ENCODE measurements at regions not wholly inside any gene's neighbourhood (a gene's known extent, or its start where the extent isn't known, plus 50 kb on each side); places are given as distances from the start of the nearest gene placed in this dataset.

DNA sequence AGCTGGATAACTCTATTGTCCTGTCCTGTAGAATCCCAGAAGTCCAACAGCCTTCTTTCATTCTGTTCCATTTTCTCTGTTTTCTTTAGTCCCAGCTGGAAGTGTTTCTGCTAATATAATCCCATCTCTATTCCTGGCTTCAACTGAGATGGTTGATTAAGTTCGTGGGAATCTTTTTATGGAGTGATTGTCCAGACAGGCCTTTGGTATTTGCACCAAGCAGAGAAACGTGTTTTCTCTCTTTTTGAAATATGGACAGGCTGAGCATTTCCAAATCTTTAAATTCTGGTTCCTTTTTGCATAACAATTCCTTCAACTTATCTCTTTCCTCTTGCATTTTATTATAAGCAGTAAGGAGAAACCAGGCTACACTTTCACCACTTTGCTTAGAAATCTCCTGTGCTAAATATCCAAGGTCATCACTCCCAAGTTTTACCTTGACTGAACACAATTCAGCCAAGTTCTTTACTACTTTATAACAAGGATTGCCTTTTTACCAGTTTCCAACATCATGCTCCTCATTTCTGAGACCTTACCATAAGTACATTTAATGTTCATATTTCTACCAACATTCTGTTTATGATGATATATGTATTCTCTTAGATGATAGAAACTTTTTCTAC is 108.8 kb downstream of the ZFP36L2 start:
- no peak for TF ChIP-seq CTCF (conservative IDR thresholded peaks at IDR 0.05; ENCODE audit: control insufficient read depth, insufficient read depth, low read depth, low read length)
- no peak for DNase-seq (ENCODE audit: low read depth)
- no peak overlapping the region for H3K4me3 ChIP-seq (ENCODE audit: control insufficient read depth, low read depth, low read length)

GRCh38 chr2:43116988-43117387 is 109.4 kb downstream of the ZFP36L2 start:
- DNase-seq (ENCODE audit: low read depth) = no peak
- no peak for TF ChIP-seq CTCF (conservative IDR thresholded peaks at IDR 0.05; ENCODE audit: control insufficient read depth, insufficient read depth, low read depth, low read length)
- no peak overlapping the region for H3K4me3 ChIP-seq (ENCODE audit: control insufficient read depth, low read depth, low read length)

- no peak overlapping the region for H3K4me3 ChIP-seq (ENCODE audit: control insufficient read depth, low read depth, low read length)
- TF ChIP-seq CTCF (conservative IDR thresholded peaks at IDR 0.05; ENCODE audit: control insufficient read depth, insufficient read depth, low read depth, low read length) = no peak
- DNase-seq (ENCODE audit: low read depth) = no peak
Observed at GRCh38 chr2:43115881-43116280, 110.5 kb downstream of the ZFP36L2 start.

GRCh38 chr2:43114210-43114609 is 112.2 kb downstream of the ZFP36L2 start:
- no peak overlapping the region for H3K4me3 ChIP-seq (ENCODE audit: control insufficient read depth, low read depth, low read length)
- TF ChIP-seq CTCF (conservative IDR thresholded peaks at IDR 0.05; ENCODE audit: control insufficient read depth, insufficient read depth, low read depth, low read length) = no peak
- no peak for DNase-seq (ENCODE audit: low read depth)

- H3K4me3 ChIP-seq (ENCODE audit: control insufficient read depth, low read depth, low read length) = no peak overlapping the region
- DNase-seq (ENCODE audit: low read depth) = no peak
- no peak for TF ChIP-seq CTCF (conservative IDR thresholded peaks at IDR 0.05; ENCODE audit: control insufficient read depth, insufficient read depth, low read depth, low read length)
Observed at GRCh38 chr2:43111788-43112554, 114.4 kb downstream of the ZFP36L2 start.

GRCh38 chr2:43110442-43110871 is 115.9 kb downstream of the ZFP36L2 start:
- DNase-seq (ENCODE audit: low read depth) = peak; percentile 28
- no peak overlapping the region for H3K4me3 ChIP-seq (ENCODE audit: control insufficient read depth, low read depth, low read length)
- no peak for TF ChIP-seq CTCF (conservative IDR thresholded peaks at IDR 0.05; ENCODE audit: control insufficient read depth, insufficient read depth, low read depth, low read length)

Data from fibroblast of mammary gland (primary cell).